ENCODE measurements at regions not wholly inside any gene's neighbourhood (a gene's known extent, or its start where the extent isn't known, plus 50 kb on each side); places are given as distances from the start of the nearest gene placed in this dataset.

DNA sequence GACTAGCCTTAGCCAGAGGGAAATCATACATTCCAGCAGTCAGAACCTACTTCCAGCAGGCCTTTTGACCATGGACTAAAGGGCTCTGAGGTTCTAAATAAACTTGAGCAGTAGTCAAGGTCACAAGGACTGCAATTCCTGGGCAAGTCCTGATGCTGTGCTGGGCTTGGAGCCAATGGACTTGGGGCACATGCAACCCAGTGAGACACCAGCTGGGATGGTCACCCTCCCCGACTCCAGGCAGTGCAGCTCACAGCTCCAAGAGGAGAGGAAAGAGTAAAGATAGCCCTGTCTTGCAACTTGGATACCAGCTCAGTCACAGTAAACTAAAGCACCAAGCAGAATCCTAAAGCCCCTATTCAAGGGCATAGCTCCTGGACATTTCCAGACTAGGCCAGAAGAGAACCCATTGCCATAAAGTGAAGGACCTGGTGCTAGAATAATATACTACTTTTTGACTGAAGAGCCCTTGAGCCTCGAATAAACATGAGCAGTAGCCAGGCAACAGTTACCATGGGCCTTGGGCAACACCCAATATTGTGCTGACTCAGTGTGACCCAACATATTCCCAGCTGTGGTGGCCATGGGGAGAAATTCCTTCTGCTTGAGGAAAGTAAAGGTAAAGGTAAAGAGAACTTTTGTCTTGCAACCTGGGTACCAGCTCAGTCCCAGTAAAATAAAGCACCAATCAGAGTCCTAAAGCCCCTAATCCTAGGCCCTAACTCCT, 226.2 kb upstream of the CLEC14A start:
- TF ChIP-seq, protein P1, sequence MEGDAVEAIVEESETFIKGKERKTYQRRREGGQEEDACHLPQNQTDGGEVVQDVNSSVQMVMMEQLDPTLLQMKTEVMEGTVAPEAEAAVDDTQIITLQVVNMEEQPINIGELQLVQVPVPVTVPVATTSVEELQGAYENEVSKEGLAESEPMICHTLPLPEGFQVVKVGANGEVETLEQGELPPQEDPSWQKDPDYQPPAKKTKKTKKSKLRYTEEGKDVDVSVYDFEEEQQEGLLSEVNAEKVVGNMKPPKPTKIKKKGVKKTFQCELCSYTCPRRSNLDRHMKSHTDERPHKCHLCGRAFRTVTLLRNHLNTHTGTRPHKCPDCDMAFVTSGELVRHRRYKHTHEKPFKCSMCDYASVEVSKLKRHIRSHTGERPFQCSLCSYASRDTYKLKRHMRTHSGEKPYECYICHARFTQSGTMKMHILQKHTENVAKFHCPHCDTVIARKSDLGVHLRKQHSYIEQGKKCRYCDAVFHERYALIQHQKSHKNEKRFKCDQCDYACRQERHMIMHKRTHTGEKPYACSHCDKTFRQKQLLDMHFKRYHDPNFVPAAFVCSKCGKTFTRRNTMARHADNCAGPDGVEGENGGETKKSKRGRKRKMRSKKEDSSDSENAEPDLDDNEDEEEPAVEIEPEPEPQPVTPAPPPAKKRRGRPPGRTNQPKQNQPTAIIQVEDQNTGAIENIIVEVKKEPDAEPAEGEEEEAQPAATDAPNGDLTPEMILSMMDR (IDR thresholded peaks at IDR 0.05; ENCODE audit: control extremely low read depth in 1 of 3, insufficient read depth in 1 of 3, low read depth in 1 of 3, low read length in 3 of 3), result no peak
- TF ChIP-seq YY1 (IDR thresholded peaks at IDR 0.05; ENCODE audit: low read depth, low read length), result no peak
- TF ChIP-seq HDAC2 (IDR thresholded peaks at IDR 0.05; ENCODE audit: borderline replicate concordance in 1 of 2, low read depth in 2 of 2, low read length in 2 of 2), result no peak
- no peak for TF ChIP-seq ZNF274 (IDR thresholded peaks at IDR 0.05; ENCODE audit: borderline replicate concordance, extremely low read depth, low read length)

Measured in H1 (cell line).